ENCODE measurements at regions not wholly inside any gene's neighbourhood (a gene's known extent, or its start where the extent isn't known, plus 50 kb on each side); places are given as distances from the start of the nearest gene placed in this dataset.

DNA sequence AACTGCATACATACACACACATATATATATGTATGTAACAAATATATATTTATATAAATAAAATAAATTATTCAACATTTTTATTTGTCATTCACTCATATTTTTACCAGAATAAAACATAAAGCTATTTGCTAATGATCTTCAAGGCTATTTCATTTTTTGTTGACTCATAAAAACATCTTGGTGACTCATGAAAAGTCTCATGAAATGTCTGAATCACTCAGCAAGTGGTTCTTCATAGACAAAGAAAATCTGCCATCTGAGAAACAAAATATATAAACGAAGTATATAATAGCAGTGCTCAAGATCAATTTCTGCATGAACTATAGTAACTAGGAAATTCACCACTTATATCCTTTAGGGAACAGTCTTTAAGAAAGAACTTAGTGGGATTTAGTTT, 764.8 kb upstream of the FAT3 start:
- no peak overlapping the region for H3K4me3 ChIP-seq (replicated peaks in 1 of 2; ENCODE audit: low read depth in 2 of 2, low read length in 2 of 2)
- TF ChIP-seq, protein P1, sequence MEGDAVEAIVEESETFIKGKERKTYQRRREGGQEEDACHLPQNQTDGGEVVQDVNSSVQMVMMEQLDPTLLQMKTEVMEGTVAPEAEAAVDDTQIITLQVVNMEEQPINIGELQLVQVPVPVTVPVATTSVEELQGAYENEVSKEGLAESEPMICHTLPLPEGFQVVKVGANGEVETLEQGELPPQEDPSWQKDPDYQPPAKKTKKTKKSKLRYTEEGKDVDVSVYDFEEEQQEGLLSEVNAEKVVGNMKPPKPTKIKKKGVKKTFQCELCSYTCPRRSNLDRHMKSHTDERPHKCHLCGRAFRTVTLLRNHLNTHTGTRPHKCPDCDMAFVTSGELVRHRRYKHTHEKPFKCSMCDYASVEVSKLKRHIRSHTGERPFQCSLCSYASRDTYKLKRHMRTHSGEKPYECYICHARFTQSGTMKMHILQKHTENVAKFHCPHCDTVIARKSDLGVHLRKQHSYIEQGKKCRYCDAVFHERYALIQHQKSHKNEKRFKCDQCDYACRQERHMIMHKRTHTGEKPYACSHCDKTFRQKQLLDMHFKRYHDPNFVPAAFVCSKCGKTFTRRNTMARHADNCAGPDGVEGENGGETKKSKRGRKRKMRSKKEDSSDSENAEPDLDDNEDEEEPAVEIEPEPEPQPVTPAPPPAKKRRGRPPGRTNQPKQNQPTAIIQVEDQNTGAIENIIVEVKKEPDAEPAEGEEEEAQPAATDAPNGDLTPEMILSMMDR (IDR thresholded peaks at IDR 0.05; ENCODE audit: low read depth, low read length) = no peak
- DNase-seq (ENCODE audit: low read depth in 2 of 2) = peak in 1 of 2 donors; percentile 5

DNA sequence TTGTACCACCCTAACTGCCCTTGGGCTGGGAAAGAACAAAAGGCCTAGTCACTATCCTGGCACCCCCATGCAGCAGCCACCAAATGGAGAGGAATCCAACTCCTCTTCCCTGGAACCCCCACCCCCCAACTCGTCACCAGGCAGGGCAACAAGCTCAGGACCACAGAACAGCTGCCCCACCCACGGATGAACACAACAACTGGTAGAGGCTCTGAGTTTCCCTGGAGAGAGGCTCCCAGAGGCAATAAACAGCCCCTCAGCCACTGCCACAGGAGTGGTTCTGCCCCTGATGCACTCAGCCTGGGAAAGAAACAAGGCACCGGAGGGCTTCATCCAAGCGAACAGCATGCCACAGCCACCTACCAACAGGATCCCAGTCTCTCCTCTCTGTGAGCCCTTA, 778.4 kb upstream of the FAT3 start:
- TF ChIP-seq, protein P1 (IDR thresholded peaks at IDR 0.05; ENCODE audit: low read depth, low read length) = no peak
- no peak overlapping the region for H3K4me3 ChIP-seq (replicated peaks in 1 of 2; ENCODE audit: low read depth in 2 of 2, low read length in 2 of 2)
- no peak for DNase-seq (ENCODE audit: low read depth in 2 of 2)

DNA sequence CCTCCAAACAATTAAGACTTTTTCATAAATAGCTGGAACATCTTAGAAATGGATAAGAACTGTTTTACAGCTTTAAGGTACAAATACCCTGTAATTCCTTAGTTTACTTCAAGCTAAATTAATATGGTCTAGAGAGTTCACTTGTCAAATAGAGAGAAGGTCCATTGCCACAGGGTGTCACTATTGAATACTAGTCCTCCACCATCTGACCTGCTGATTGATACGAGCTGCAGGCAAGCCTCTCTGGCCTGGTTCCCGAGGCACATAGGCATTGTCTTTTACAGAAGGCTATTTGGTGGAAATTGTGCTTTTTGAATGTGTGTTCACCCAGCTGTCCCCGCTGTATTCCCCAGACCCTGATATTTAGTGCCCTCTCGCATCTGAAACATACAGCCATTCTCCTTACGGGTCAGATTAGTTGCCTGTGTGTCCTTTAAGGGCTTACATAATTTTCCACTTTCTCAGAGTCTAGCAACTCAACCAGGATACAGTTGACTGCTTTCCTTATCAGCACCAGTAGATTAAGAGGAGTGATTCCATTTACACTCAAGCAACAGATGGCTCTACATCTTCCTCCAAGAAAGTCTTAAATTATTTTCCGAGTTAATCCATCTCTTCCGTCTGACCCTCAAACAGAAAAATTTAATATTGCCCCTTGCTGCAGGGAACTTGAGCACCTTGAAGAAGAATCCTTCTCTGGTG, 788.8 kb upstream of the FAT3 start:
- H3K4me3 ChIP-seq (replicated peaks in 1 of 2; ENCODE audit: low read depth in 2 of 2, low read length in 2 of 2) = no peak overlapping the region
- DNase-seq (ENCODE audit: low read depth in 2 of 2) = no peak
- TF ChIP-seq, protein P1 (IDR thresholded peaks at IDR 0.05; ENCODE audit: low read depth, low read length) = no peak

DNA sequence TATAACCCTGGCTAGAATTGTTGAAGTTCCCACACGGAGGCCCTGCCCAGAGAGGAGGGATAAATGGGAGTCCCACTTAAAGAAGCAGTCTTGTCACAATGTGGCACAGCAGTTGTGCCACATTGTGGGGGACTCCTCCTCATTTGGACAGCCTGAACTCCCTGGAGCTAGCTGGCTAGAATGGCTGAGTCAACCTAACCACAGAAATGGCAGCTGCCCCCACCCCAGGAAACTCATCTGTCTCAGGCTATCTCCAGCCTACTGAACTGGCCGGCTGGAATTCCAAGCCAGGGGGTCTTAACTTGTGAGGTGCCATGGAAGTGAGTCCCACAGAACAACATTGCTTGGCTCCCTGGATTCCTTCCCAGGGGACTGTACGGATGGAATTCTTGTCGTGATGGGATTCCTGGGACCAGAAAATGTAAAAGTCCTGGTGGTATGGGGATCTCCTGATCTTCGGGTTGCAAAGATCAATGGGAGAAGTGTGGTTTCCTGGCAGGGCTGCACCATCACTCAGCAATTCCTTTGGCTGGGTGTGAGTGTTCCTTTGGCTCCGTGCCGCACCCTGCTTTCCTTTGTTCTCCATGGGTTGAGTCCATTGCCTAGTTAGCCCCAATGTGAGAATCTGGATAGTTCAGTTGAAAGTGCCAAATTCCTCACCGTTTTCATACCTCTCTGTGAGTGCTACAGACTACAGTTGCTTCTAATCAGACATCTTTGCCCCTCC, 791.2 kb upstream of the FAT3 start:
- no peak overlapping the region for H3K4me3 ChIP-seq (replicated peaks in 1 of 2; ENCODE audit: low read depth in 2 of 2, low read length in 2 of 2)
- DNase-seq (ENCODE audit: low read depth in 2 of 2) = no peak
- TF ChIP-seq, protein P1 (IDR thresholded peaks at IDR 0.05; ENCODE audit: low read depth, low read length) = no peak

DNA sequence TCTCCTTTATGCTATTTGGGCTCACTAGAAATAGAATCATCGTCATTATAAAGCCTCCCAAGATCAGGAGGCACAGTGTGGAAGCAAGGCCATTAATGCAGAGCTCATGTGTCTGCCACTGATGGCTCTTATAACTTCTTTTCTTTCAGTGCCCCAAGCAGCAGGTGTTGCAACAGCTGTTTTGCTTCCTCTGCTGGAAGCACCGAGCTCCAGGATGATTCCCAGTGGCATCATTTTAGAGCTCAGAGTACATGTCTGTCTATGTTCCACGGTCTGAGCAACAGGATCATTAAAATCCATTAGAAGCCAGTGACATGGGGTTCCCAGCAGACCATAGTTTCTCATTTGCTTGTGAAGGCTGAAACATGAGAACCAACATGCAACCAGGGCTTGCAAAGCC, 803.0 kb upstream of the FAT3 start:
- TF ChIP-seq, protein P1 (IDR thresholded peaks at IDR 0.05; ENCODE audit: low read depth, low read length) = no peak

DNA sequence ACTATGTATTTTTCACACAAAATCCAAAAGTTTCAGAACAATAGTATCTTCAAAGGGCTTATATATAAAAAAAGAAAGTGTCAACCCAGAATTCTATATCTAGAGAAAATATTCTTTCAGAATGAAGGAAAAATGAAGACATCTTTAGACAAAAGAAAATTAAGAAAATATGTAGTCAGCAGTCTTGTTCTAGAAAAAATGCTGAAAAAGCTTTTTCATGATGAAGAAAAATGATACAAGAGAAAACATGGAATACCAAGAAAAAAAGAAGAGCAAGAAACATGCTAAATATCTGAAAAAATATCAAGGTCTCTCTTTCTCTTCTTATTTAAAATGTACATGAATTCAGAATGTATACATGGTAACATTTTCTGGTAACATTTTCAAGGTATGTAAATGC, 816.8 kb upstream of the FAT3 start:
- H3K4me3 ChIP-seq (replicated peaks in 1 of 2; ENCODE audit: low read depth in 2 of 2, low read length in 2 of 2) = no peak overlapping the region
- TF ChIP-seq, protein P1 (IDR thresholded peaks at IDR 0.05; ENCODE audit: low read depth, low read length) = no peak
- DNase-seq (ENCODE audit: low read depth in 2 of 2) = no peak

More for the DNA sequence above, 803.0 kb upstream of the FAT3 start:
- no peak for DNase-seq (ENCODE audit: low read depth in 2 of 2)
- no peak overlapping the region for H3K4me3 ChIP-seq (replicated peaks in 1 of 2; ENCODE audit: low read depth in 2 of 2, low read length in 2 of 2)

All from cardiac fibroblast (primary cell).